BE2C (cell line): ENCODE measurements at regions not wholly inside any gene's neighbourhood (a gene's known extent, or its start where the extent isn't known, plus 50 kb on each side); places are given as distances from the start of the nearest gene placed in this dataset.

Experiments used
- DNase-seq: peaks from one replicate; pipeline ENCODE4 v3.0.0-alpha.2; 2020
- H3K27me3 ChIP-seq: fragments of 250-450 bp; sonication (Bioruptor Pico); 2 replicates; pipeline ENCODE4 v1.5.1; 2020; ENCODE audit warnings: mild to moderate bottlenecking
- H3K36me3 ChIP-seq: fragments of 250-450 bp; sonication (Bioruptor Pico); 2 replicates; pipeline ENCODE4 v1.5.1; 2020; ENCODE audit warnings: mild to moderate bottlenecking
- H3K4me1 ChIP-seq: fragments of 250-450 bp; sonication (Bioruptor Pico); 2 replicates; pipeline ENCODE4 v1.5.1; 2020
- H3K4me3 ChIP-seq: 2 replicates; pipeline ENCODE4 v1.5.1; 2011; ENCODE audit warnings: low read depth, low read length
- H3K9me3 ChIP-seq: fragments of 250-450 bp; sonication (Bioruptor Pico); 2 replicates; pipeline ENCODE4 v1.5.1; 2020
- CTCF ChIP-seq: IDR thresholded peaks from 2 replicates; pipeline ENCODE4 v1.5.1; 2012; ENCODE audit warnings: mild to moderate bottlenecking, low read depth, low read length

- Histone ChIP-seq H3K4me3 (no peak overlapping the region), H3K4me1 (no peaks in the 10 kb centered on the region), H3K36me3 (no peaks in the 10 kb centered on the region), H3K27me3 (no peaks in the 10 kb centered on the region), H3K9me3 (no peaks in the 10 kb centered on the region)
- no peak for TF ChIP-seq CTCF
- DNase-seq = no peak
Observed at GRCh38 chr11:27287205-27287604, 75.8 kb downstream of the CCDC34 start.

GRCh38 chr11:27285761-27286160 lies 77.3 kb downstream of the CCDC34 start:
- Histone ChIP-seq H3K9me3 (no peaks in the 10 kb centered on the region), H3K27me3 (no peaks in the 10 kb centered on the region), H3K4me3 (no peak overlapping the region), H3K4me1 (no peaks in the 10 kb centered on the region), H3K36me3 (no peaks in the 10 kb centered on the region)
- no peak for TF ChIP-seq CTCF
- DNase-seq = no peak

GRCh38 chr11:27282806-27283205 lies 80.2 kb downstream of the CCDC34 start:
- H3K4me3 ChIP-seq = no peak overlapping the region
- DNase-seq = peak; percentile 5
- H3K36me3 ChIP-seq = no peaks in the 10 kb centered on the region
- TF ChIP-seq CTCF = no peak
- H3K4me1 ChIP-seq = no peaks in the 10 kb centered on the region
- no peaks in the 10 kb centered on the region for H3K9me3 ChIP-seq
- H3K27me3 ChIP-seq = no peaks in the 10 kb centered on the region

GRCh38 chr11:27281740-27282590 lies 81.0 kb downstream of the CCDC34 start:
- no peaks in the 10 kb centered on the region for H3K4me1 ChIP-seq
- H3K4me3 ChIP-seq = no peak overlapping the region
- no peaks in the 10 kb centered on the region for H3K27me3 ChIP-seq
- H3K9me3 ChIP-seq = no peaks in the 10 kb centered on the region
- TF ChIP-seq CTCF = no peak
- no peak for DNase-seq
- H3K36me3 ChIP-seq = no peaks in the 10 kb centered on the region

GRCh38 chr11:27281276-27281675 lies 81.7 kb downstream of the CCDC34 start:
- Histone ChIP-seq H3K27me3 (no peaks in the 10 kb centered on the region), H3K9me3 (no peaks in the 10 kb centered on the region), H3K4me3 (no peak overlapping the region), H3K36me3 (no peaks in the 10 kb centered on the region), H3K4me1 (no peaks in the 10 kb centered on the region)
- TF ChIP-seq CTCF = no peak
- DNase-seq = no peak

GRCh38 chr11:27280140-27280539 lies 82.9 kb downstream of the CCDC34 start:
- Histone ChIP-seq H3K36me3 (no peaks in the 10 kb centered on the region), H3K4me1 (no peaks in the 10 kb centered on the region), H3K9me3 (no peaks in the 10 kb centered on the region), H3K27me3 (no peaks in the 10 kb centered on the region), H3K4me3 (no peak overlapping the region)
- DNase-seq = no peak
- TF ChIP-seq CTCF = no peak
